ENCODE measurements at regions not wholly inside any gene's neighbourhood (a gene's known extent, or its start where the extent isn't known, plus 50 kb on each side); places are given as distances from the start of the nearest gene placed in this dataset.

DNA sequence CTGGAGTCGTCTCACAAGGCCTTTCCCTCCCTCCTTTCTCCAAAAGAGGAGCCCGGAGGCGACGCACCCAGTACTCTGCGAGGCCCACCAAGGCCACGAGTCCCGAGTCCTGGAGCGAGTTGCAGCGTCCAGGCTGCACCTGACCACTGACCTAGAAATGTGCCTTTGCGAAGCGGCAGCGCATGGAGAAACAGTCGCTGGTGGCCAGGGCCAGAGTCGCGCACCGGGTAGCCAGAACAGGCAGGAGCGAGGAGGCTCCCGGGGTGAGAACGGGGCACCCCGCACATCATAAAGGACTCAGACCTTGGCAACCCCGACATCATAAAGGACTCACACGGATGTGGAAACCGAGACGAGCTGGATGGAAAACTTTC, 318.4 kb downstream of the FAM72C start:
- peaks cover 5% of the 10 kb centered on the region; the same call in 2 of the 3 replicates for H3K4me1 Mint-ChIP-seq
- no peak overlapping the region for H2AFZ ChIP-seq
- no peak for DNase-seq (ENCODE audit: low spot score)
- no peaks in the 10 kb centered on the region for H3F3A ChIP-seq (replicated peaks; ENCODE audit: low read depth)
- peaks cover 98% of the 10 kb centered on the region for H3K27me3 Mint-ChIP-seq (ENCODE audit: insufficient read depth, low read depth, poor library complexity)
- H3K36me3 Mint-ChIP-seq (ENCODE audit: low read depth): no peaks in the 10 kb centered on the region
- no peak overlapping the region for H3K4me3 ChIP-seq
- TF ChIP-seq STAT1 (IDR thresholded peaks at IDR 0.05; ENCODE audit: unreplicated experiment) (no peak), ZNF114 (CRISPR knock-in tag; IDR thresholded peaks at IDR 0.05) (no peak), EZH2 (IDR thresholded peaks at IDR 0.05; ENCODE audit: low read depth, unreplicated experiment) (no peak), CREB1 (CRISPR knock-in tag; IDR thresholded peaks at IDR 0.05; ENCODE audit: low read depth) (no peak), NANOG (IDR thresholded peaks at IDR 0.05; ENCODE audit: borderline replicate concordance) (no peak), ZNF331 (CRISPR knock-in tag; IDR thresholded peaks at IDR 0.05; ENCODE audit: low read depth) (no peak)
- TF ChIP-seq, protein P1, sequence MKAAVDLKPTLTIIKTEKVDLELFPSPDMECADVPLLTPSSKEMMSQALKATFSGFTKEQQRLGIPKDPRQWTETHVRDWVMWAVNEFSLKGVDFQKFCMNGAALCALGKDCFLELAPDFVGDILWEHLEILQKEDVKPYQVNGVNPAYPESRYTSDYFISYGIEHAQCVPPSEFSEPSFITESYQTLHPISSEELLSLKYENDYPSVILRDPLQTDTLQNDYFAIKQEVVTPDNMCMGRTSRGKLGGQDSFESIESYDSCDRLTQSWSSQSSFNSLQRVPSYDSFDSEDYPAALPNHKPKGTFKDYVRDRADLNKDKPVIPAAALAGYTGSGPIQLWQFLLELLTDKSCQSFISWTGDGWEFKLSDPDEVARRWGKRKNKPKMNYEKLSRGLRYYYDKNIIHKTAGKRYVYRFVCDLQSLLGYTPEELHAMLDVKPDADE (IDR thresholded peaks at IDR 0.05): no peak
- TF ChIP-seq, protein P2, sequence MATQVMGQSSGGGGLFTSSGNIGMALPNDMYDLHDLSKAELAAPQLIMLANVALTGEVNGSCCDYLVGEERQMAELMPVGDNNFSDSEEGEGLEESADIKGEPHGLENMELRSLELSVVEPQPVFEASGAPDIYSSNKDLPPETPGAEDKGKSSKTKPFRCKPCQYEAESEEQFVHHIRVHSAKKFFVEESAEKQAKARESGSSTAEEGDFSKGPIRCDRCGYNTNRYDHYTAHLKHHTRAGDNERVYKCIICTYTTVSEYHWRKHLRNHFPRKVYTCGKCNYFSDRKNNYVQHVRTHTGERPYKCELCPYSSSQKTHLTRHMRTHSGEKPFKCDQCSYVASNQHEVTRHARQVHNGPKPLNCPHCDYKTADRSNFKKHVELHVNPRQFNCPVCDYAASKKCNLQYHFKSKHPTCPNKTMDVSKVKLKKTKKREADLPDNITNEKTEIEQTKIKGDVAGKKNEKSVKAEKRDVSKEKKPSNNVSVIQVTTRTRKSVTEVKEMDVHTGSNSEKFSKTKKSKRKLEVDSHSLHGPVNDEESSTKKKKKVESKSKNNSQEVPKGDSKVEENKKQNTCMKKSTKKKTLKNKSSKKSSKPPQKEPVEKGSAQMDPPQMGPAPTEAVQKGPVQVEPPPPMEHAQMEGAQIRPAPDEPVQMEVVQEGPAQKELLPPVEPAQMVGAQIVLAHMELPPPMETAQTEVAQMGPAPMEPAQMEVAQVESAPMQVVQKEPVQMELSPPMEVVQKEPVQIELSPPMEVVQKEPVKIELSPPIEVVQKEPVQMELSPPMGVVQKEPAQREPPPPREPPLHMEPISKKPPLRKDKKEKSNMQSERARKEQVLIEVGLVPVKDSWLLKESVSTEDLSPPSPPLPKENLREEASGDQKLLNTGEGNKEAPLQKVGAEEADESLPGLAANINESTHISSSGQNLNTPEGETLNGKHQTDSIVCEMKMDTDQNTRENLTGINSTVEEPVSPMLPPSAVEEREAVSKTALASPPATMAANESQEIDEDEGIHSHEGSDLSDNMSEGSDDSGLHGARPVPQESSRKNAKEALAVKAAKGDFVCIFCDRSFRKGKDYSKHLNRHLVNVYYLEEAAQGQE (IDR thresholded peaks at IDR 0.05; ENCODE audit: unreplicated experiment): no peak
- TF ChIP-seq, protein P3, sequence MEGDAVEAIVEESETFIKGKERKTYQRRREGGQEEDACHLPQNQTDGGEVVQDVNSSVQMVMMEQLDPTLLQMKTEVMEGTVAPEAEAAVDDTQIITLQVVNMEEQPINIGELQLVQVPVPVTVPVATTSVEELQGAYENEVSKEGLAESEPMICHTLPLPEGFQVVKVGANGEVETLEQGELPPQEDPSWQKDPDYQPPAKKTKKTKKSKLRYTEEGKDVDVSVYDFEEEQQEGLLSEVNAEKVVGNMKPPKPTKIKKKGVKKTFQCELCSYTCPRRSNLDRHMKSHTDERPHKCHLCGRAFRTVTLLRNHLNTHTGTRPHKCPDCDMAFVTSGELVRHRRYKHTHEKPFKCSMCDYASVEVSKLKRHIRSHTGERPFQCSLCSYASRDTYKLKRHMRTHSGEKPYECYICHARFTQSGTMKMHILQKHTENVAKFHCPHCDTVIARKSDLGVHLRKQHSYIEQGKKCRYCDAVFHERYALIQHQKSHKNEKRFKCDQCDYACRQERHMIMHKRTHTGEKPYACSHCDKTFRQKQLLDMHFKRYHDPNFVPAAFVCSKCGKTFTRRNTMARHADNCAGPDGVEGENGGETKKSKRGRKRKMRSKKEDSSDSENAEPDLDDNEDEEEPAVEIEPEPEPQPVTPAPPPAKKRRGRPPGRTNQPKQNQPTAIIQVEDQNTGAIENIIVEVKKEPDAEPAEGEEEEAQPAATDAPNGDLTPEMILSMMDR (conservative IDR thresholded peaks at IDR 0.05; ENCODE audit: low read depth in 2 of 2): no peak
- no peaks in the 10 kb centered on the region for H3K36me3 ChIP-seq (ENCODE audit: insufficient read depth)
- no peaks in the 10 kb centered on the region for H3K27me3 ChIP-seq (ENCODE audit: insufficient read depth)
- H3K79me2 ChIP-seq (replicated peaks; ENCODE audit: insufficient read depth): no peaks in the 10 kb centered on the region
- H3K9me3 Mint-ChIP-seq: no peaks in the 10 kb centered on the region; the same call in 2 of the 3 replicates
- H3K27ac Mint-ChIP-seq: no peak overlapping the region
- no peak overlapping the region for H3K4me2 ChIP-seq
- no peaks in the 10 kb centered on the region for H3K9me2 ChIP-seq (ENCODE audit: insufficient read depth)
- H3K27ac ChIP-seq (ENCODE audit: low read depth): no peak overlapping the region
- H3K4me3 Mint-ChIP-seq: no peak overlapping the region
- no peaks in the 10 kb centered on the region for H4K20me1 ChIP-seq (replicated peaks; ENCODE audit: insufficient read depth)
- no peak for ATAC-seq
- no peaks in the 10 kb centered on the region for H3K4me1 ChIP-seq (ENCODE audit: insufficient read depth)

Measured in GM23338 (cell line).